SK-N-SH (cell line): ENCODE measurements at regions not wholly inside any gene's neighbourhood (a gene's known extent, or its start where the extent isn't known, plus 50 kb on each side); places are given as distances from the start of the nearest gene placed in this dataset.

ENCODE experiments used
- CTCF ChIA-PET: fragments of 300-600, 350-600 bp; formaldehyde crosslinking; extraction: SDS; loops from one replicate; lab custom pipeline; 2021; lab: Yijun Ruan, JAX
- POLR2A ChIA-PET: fragments of 350-600 bp; sonication (Branson Sonifier 250); formaldehyde crosslinking; extraction: SDS; loops from one replicate; lab custom pipeline; 2020; ENCODE audit warnings: antibody characterized with exemption, inconsistent platforms; lab: Yijun Ruan, JAX
- DNase-seq: peaks from one replicate; pipeline ENCODE4 v3.0.0; 2012
- H2AFZ ChIP-seq: fragments of 200-600 bp; sonication (generic); 2 replicates; pipeline ENCODE4 v1.8.1; 2016; ENCODE audit warnings: antibody characterized with exemption, mild to moderate bottlenecking, low read depth
- H3F3A ChIP-seq: fragments of 200-600 bp; sonication (generic); replicated peaks from 2 replicates; pipeline ENCODE3; 2016; ENCODE audit warnings: antibody characterized with exemption, mild to moderate bottlenecking; ENCODE audit not compliant: insufficient read depth
- H3K27ac ChIP-seq, 2 experiments: fragments of 200-500 bp in 1 of 2; fragments of 200-600 bp in 1 of 2; sonication (Bioruptor generic) in 1 of 2; sonication (generic), shearing (Covaris generic) in 1 of 2; 2 replicates each; pipeline versions ENCODE4 v1.5.1 to v1.6.1; 2014 to 2016; ENCODE audit warnings: low read depth in 2 of 2, inconsistent platforms in 1 of 2, low read length in 1 of 2, mild to moderate bottlenecking in 1 of 2, mixed read lengths in 1 of 2
- H3K27me3 ChIP-seq: fragments of 200-600 bp; sonication (generic), shearing (Covaris generic); 2 replicates; pipeline ENCODE4 v1.6.1; 2016; ENCODE audit warnings: mixed run types; ENCODE audit not compliant: insufficient read depth
- H3K36me3 ChIP-seq, 2 experiments: fragments of 200-500 bp in 1 of 2; fragments of 200-600 bp in 1 of 2; sonication (Bioruptor generic) in 1 of 2; sonication (generic) in 1 of 2; replicated peaks in 1 of 2; 2 replicates each; pipeline versions ENCODE3 to v1.5.1; 2014 to 2016; ENCODE audit warnings: low read length in 1 of 2, mild to moderate bottlenecking in 1 of 2; ENCODE audit not compliant: insufficient read depth in 2 of 2, control insufficient read depth in 1 of 2
- H3K4me1 ChIP-seq, 2 experiments: fragments of 200-500 bp in 1 of 2; fragments of 200-600 bp in 1 of 2; sonication (Bioruptor generic) in 1 of 2; sonication (generic), shearing (Covaris generic) in 1 of 2; 2 replicates each; pipeline versions ENCODE4 v1.5.1 to v1.6.1; 2014 to 2016; ENCODE audit warnings: low read depth in 1 of 2, low read length in 1 of 2, mixed run types in 1 of 2; ENCODE audit not compliant: insufficient read depth in 2 of 2, control insufficient read depth in 1 of 2
- H3K4me2 ChIP-seq: fragments of 200-600 bp; sonication (generic), shearing (Covaris generic); 2 replicates; pipeline ENCODE4 v1.6.1; 2017; ENCODE audit warnings: mixed run types
- H3K4me3 ChIP-seq, 2 experiments: fragments of 200-500 bp in 1 of 2; fragments of 200-600 bp in 1 of 2; sonication (Bioruptor generic) in 1 of 2; sonication (generic), shearing (Covaris generic) in 1 of 2; 2 replicates each; pipeline versions ENCODE4 v1.5.1 to v1.8.1; 2014 to 2016; ENCODE audit warnings: low read depth in 2 of 2, inconsistent platforms in 1 of 2, low read length in 1 of 2, mild to moderate bottlenecking in 1 of 2, mixed read lengths in 1 of 2, moderate library complexity in 1 of 2
- H3K79me2 ChIP-seq: fragments of 200-600 bp; sonication (generic); 2 replicates; pipeline ENCODE4 v1.8.1; 2017; ENCODE audit warnings: mild to moderate bottlenecking; ENCODE audit not compliant: insufficient read depth
- H3K9ac ChIP-seq: fragments of 200-600 bp; sonication (generic); 2 replicates; pipeline ENCODE4 v1.6.1; 2017; ENCODE audit warnings: mixed run types
- H3K9me2 ChIP-seq: fragments of 200-600 bp; sonication (generic); 2 replicates; pipeline ENCODE4 v1.6.1; 2017; ENCODE audit warnings: mixed run types
- H3K9me3 ChIP-seq: fragments of 200-600 bp; sonication (generic); 2 replicates; pipeline ENCODE4 v1.6.1; 2017; ENCODE audit warnings: mixed run types, mild to moderate bottlenecking, moderate library complexity
- H4K20me1 ChIP-seq: fragments of 200-600 bp; sonication (generic); 2 replicates; pipeline ENCODE4 v1.6.1; 2017; ENCODE audit warnings: mild to moderate bottlenecking, mixed run types; ENCODE audit not compliant: insufficient read depth
- CHD2 ChIP-seq: fragments of 150-350 bp; IDR thresholded peaks from 2 replicates; pipeline ENCODE4 v1.6.1; 2018; ENCODE audit warnings: low read length; ENCODE audit not compliant: partially characterized antibody
- CTCF ChIP-seq: fragments of 200-600 bp; sonication (generic); IDR thresholded peaks from 2 replicates; pipeline ENCODE4 v1.6.1; 2017; ENCODE audit warnings: antibody characterized with exemption, mild to moderate bottlenecking, moderate library complexity
- ELF1 ChIP-seq: IDR thresholded peaks from 2 replicates; pipeline ENCODE4 v1.4.0; 2012
- EP300 ChIP-seq, 2 experiments: IDR thresholded peaks; 2 replicates each; pipeline versions ENCODE4 v1.4.0 to v1.6.1; 2012; ENCODE audit warnings: borderline replicate concordance in 1 of 2, low read depth in 1 of 2, low read length in 1 of 2
- EZH2phosphoT487 ChIP-seq: fragments of 200-600 bp; sonication (generic); IDR thresholded peaks from 2 replicates; pipeline ENCODE4 v1.6.1; 2017; ENCODE audit warnings: low read depth, mixed run types, mild to moderate bottlenecking, antibody characterized with exemption, moderate library complexity, borderline replicate concordance
- FOXM1 ChIP-seq: IDR thresholded peaks from 2 replicates; pipeline ENCODE4 v1.4.0; 2012; ENCODE audit warnings: low read depth, mild to moderate bottlenecking
- GABPA ChIP-seq: IDR thresholded peaks from 2 replicates; pipeline ENCODE4 v1.4.0; 2012; ENCODE audit warnings: low read depth, mild to moderate bottlenecking
- IRF3 ChIP-seq: fragments of 150-350 bp; IDR thresholded peaks from 2 replicates; pipeline ENCODE4 v1.6.1; 2016; ENCODE audit warnings: mild to moderate bottlenecking, low read depth, low read length
- JUND ChIP-seq: IDR thresholded peaks from 2 replicates; pipeline ENCODE4 v1.4.0; 2012
- NFIC ChIP-seq: IDR thresholded peaks from 2 replicates; pipeline ENCODE4 v1.4.0; 2012; ENCODE audit warnings: borderline replicate concordance
- NRF1 ChIP-seq: IDR thresholded peaks from 2 replicates; pipeline ENCODE4 v1.6.1; 2012; ENCODE audit warnings: low read depth, mild to moderate bottlenecking, low read length
- PBX3 ChIP-seq: IDR thresholded peaks from 2 replicates; pipeline ENCODE4; 2012
- POLR2AphosphoS5 ChIP-seq: IDR thresholded peaks from 2 replicates; pipeline ENCODE4 v1.6.1; 2012; ENCODE audit warnings: low read depth, low read length
- RCOR1 ChIP-seq: fragments of 150-350 bp; IDR thresholded peaks from 2 replicates; pipeline ENCODE4 v1.6.1; 2017; ENCODE audit warnings: antibody characterized with exemption, low read length
- RFX5 ChIP-seq: IDR thresholded peaks from 2 replicates; pipeline ENCODE4 v1.6.1; 2012; ENCODE audit warnings: mild to moderate bottlenecking, improper control_type of control experiment, low read length
- RXRA ChIP-seq: IDR thresholded peaks from 2 replicates; pipeline ENCODE4 v1.4.0; 2012; ENCODE audit warnings: low read depth, mild to moderate bottlenecking, borderline replicate concordance
- SIN3A ChIP-seq: IDR thresholded peaks from 2 replicates; pipeline ENCODE4 v1.6.1; 2012; ENCODE audit warnings: low read depth, mild to moderate bottlenecking, low read length, moderate library complexity, borderline replicate concordance
- SMC3 ChIP-seq: IDR thresholded peaks from 2 replicates; pipeline ENCODE4 v1.6.1; 2012; ENCODE audit warnings: low read depth, low read length, improper control_type of control experiment
- TAF1 ChIP-seq: IDR thresholded peaks from 2 replicates; pipeline ENCODE4 v1.6.1; 2012; ENCODE audit warnings: low read depth, mild to moderate bottlenecking, low read length, moderate library complexity, borderline replicate concordance
- ZBTB33 ChIP-seq: IDR thresholded peaks from 2 replicates; pipeline ENCODE4 v1.4.0; 2012; ENCODE audit warnings: low read depth, borderline replicate concordance
- WGBS: methylation state at CpG from one replicate; pipeline ENCODE4 v1.1.6; 2017; ENCODE audit warnings: low lambda C conversion rate; 5-methylcytosine and 5-hydroxymethylcytosine counted together

GRCh38 chr6:126113261-126113660 lies 126.9 kb downstream of the TRMT11 start:
- no peak for DNase-seq
- TF ChIP-seq FOXM1: no peak
- TF ChIP-seq CHD2: no peak
- no peak for TF ChIP-seq GABPA
- TF ChIP-seq TAF1: no peak
- no peak for TF ChIP-seq RXRA
- TF ChIP-seq SMC3: no peak
- no peak for TF ChIP-seq JUND
- TF ChIP-seq SIN3A: no peak
- TF ChIP-seq POLR2AphosphoS5: no peak
- no peak for TF ChIP-seq NFIC
- TF ChIP-seq NRF1: no peak
- no peak for TF ChIP-seq IRF3
- no peak for TF ChIP-seq EP300 (IDR thresholded peaks at IDR 0.05; ENCODE audit: borderline replicate concordance in 1 of 2, low read depth in 1 of 2, low read length in 1 of 2)
- TF ChIP-seq ELF1: no peak
- TF ChIP-seq RCOR1: no peak
- no peak for TF ChIP-seq RFX5
- no peak for TF ChIP-seq PBX3
- TF ChIP-seq EZH2phosphoT487: no peak
- TF ChIP-seq ZBTB33: no peak
- TF ChIP-seq CTCF: no peak
- no peaks in the 10 kb centered on the region for H3K79me2 ChIP-seq
- H3K27me3 ChIP-seq: no peaks in the 10 kb centered on the region
- H3K4me3 ChIP-seq: no peak overlapping the region
- no peaks in the 10 kb centered on the region; a peak in 1 of 4 replicates for H3K4me1 ChIP-seq
- POLR2A ChIA-PET: no interaction called here
- CTCF ChIA-PET: no interaction called here
- no peak overlapping the region for H3K9ac ChIP-seq
- H3K9me2 ChIP-seq: no peaks in the 10 kb centered on the region
- H4K20me1 ChIP-seq: no peaks in the 10 kb centered on the region
- no peaks in the 10 kb centered on the region for H3K9me3 ChIP-seq
- no peak overlapping the region for H2AFZ ChIP-seq
- no peaks in the 10 kb centered on the region for H3K36me3 ChIP-seq
- H3K27ac ChIP-seq: no peak overlapping the region
- H3F3A ChIP-seq: no peaks in the 10 kb centered on the region
- H3K4me2 ChIP-seq: no peak overlapping the region
- 100% methylated on average over 1 of the region's 1 CpG for WGBS
